Lower leg skin (tissue), 3 donors: ENCODE measurements at regions not wholly inside any gene's neighbourhood (a gene's known extent, or its start where the extent isn't known, plus 50 kb on each side); places are given as distances from the start of the nearest gene placed in this dataset.

Experiments used
- CTCF ChIP-seq, 3 donors: fragments of 450-650 bp; IDR thresholded peaks; one replicate each; pipeline ENCODE4 v1.5.1; 2016; ENCODE audit warnings: antibody characterized with exemption in 3 of 3, mild to moderate bottlenecking in 3 of 3, moderate library complexity in 2 of 3
- POLR2A ChIP-seq, 2 donors: fragments of 450-650 bp; IDR thresholded peaks; one replicate each; pipeline ENCODE4 v1.6.1; 2016 to 2017; ENCODE audit warnings: antibody characterized with exemption in 2 of 2, mild to moderate bottlenecking in 1 of 2, moderate library complexity in 1 of 2

- no peak for TF ChIP-seq CTCF (IDR thresholded peaks at IDR 0.05)
- TF ChIP-seq POLR2A (IDR thresholded peaks at IDR 0.05) = no peak
Observed at GRCh38 chr18:1104181-1104881, 199.7 kb downstream of the ADCYAP1 start.
